Transverse colon (tissue), 4 donors: ENCODE measurements at regions not wholly inside any gene's neighbourhood (a gene's known extent, or its start where the extent isn't known, plus 50 kb on each side); places are given as distances from the start of the nearest gene placed in this dataset.

Source experiments
- CTCF ChIP-seq, 5 experiments: fragments of 200-600 bp in 3 of 5; fragments of 450-650 bp in 2 of 5; sonication (generic) in 3 of 5; IDR thresholded peaks; 1 replicate in 2 of 5; 2 replicates in 3 of 5; pipeline ENCODE4 v1.5.1; 2016 to 2017; ENCODE audit warnings: antibody characterized with exemption in 5 of 5, inconsistent platforms in 3 of 5, mild to moderate bottlenecking in 2 of 5, moderate library complexity in 1 of 5
- POLR2AphosphoS5 ChIP-seq, 3 donors: sonication (generic); formaldehyde crosslinking; IDR thresholded peaks; one replicate each; pipeline ENCODE4 v1.6.1; 2016; ENCODE audit warnings: antibody characterized with exemption in 3 of 3

GRCh38 chr3:148584438-148584837 is 113.3 kb upstream of the AGTR1 start:
- TF ChIP-seq CTCF (IDR thresholded peaks at IDR 0.05) (no peak), POLR2AphosphoS5 (IDR thresholded peaks at IDR 0.05) (no peak)
